ENCODE measurements at regions not wholly inside any gene's neighbourhood (a gene's known extent, or its start where the extent isn't known, plus 50 kb on each side); places are given as distances from the start of the nearest gene placed in this dataset.

GRCh38 chr20:48568520-48568919 lies 259.3 kb downstream of the PREX1 start:
- TF ChIP-seq CTCF (IDR thresholded peaks at IDR 0.05) (no peak), POLR2A (IDR thresholded peaks at IDR 0.05) (no peak)
